ENCODE measurements at regions not wholly inside any gene's neighbourhood (a gene's known extent, or its start where the extent isn't known, plus 50 kb on each side); places are given as distances from the start of the nearest gene placed in this dataset.

- peak; percentile 65 to 77 (median 74) for DNase-seq (ENCODE audit: low read depth in 3 of 3, low spot score in 1 of 3)
Observed at GRCh38 chr12:91382081-91382543, 199.5 kb upstream of the DCN start.

- DNase-seq (ENCODE audit: low read depth in 3 of 3, low spot score in 1 of 3): no peak
Observed at GRCh38 chr12:91381309-91381804, 198.7 kb upstream of the DCN start.

DNA sequence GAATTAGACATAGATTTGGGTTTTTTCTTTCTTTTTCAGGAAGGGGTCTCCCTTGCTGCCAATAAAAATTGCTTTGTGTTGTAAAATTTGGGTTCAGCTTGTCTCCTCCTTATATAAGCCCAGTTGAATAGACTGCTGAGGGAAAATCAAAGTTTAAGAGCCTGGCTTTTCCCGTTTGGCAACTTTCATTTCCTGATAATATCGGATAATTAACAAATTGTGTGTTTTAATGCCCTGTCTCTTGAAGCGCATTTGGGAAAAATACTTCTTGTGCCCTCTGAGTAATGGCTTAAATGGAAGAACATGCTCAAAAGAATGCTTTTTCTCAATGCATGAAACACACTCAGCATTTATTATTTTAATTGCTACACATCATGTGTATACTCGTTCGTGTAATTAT, 198.0 kb upstream of the DCN start:
- DNase-seq (ENCODE audit: low read depth in 3 of 3, low spot score in 1 of 3): no peak

DNA sequence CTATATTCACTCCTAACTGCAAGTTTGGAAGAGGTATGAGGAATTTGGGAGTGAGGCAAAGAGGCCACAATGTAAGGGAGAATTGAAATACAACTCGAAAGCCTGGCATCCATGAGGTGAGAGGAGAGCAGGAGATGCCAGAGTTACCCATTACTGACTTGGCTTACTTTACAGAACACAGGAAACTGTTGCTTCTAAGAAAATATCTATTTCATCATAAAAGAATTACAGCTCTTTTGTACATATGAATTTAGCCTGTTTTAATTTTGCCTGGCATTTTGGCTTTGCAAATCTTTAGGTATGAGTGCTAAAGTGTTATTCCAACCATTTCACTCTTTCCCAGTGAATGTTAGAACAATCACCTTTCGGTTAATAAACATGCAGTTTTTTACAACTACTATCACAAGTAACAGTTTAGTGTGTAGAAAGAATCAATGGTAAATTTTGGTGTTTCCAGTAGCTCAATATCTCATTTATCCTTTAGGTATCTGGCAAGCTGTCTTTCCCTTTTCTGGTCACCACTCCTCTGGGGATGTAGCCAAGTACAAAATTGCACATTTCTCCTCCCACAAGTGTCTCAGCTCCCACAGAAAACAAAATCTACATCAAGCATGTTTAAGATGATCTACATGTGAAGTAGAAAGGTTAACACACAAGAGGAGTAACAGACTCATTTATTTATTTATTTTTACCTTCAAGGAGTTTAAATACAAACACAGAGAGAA, 196.6 kb upstream of the DCN start:
- no peak for DNase-seq (ENCODE audit: low read depth in 3 of 3, low spot score in 1 of 3)

DNA sequence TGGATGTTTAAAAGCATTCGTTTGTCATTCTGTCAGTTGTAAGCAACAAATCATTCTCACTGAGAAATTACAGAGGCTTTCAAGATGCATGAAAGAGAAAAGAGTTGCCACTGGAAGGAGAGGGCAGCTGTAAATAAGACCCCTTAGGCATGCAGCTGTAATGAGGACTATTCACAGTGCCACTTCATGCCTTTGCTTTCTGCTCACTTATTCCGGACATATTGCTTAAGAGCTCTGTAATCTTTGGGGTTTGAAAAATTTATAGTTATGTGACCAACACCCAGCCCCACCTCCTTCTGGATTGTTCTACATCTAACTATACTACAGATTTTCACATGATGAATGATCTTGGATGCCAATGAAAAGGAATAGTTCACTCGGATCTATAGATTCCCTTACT, 194.8 kb upstream of the DCN start:
- no peak for DNase-seq (ENCODE audit: low read depth in 3 of 3, low spot score in 1 of 3)

- DNase-seq (ENCODE audit: low read depth in 3 of 3, low spot score in 1 of 3): no peak
Observed at GRCh38 chr12:91373086-91373485, 190.5 kb upstream of the DCN start.

GRCh38 chr12:91370086-91370868, 187.7 kb upstream of the DCN start:
- DNase-seq (ENCODE audit: low read depth in 3 of 3, low spot score in 1 of 3): no peak

GRCh38 chr12:91368613-91369012, 186.0 kb upstream of the DCN start:
- DNase-seq (ENCODE audit: low read depth in 3 of 3, low spot score in 1 of 3): no peak

DNA sequence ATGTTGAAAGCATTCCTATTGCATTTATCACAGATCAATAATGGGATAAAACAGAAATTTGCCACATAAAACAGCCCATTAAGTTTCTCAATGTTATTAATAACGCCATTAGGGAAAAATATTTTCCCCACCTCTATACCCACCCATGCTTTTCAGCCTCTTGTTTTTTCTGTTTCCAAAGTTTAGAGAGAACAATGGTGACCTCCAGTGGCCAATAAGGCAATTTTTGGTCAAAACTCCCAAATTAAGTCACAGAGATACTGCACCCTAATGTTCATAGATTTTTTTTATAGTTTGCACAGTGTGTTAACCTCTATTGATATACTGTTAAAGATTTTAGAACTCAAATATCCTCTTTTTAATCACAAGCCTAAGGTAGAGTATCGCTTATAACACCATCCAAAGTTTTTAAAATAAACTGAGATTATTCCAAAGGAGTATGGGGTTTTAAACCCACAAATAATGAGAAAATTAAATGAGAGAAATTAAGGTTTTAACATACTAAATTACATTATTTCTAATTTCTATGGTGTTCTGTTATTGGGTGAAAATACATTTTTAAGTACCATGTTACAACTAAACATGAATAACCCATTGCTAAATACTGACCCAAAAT, 184.7 kb upstream of the DCN start:
- no peak for DNase-seq (ENCODE audit: low read depth in 3 of 3, low spot score in 1 of 3)

DNA sequence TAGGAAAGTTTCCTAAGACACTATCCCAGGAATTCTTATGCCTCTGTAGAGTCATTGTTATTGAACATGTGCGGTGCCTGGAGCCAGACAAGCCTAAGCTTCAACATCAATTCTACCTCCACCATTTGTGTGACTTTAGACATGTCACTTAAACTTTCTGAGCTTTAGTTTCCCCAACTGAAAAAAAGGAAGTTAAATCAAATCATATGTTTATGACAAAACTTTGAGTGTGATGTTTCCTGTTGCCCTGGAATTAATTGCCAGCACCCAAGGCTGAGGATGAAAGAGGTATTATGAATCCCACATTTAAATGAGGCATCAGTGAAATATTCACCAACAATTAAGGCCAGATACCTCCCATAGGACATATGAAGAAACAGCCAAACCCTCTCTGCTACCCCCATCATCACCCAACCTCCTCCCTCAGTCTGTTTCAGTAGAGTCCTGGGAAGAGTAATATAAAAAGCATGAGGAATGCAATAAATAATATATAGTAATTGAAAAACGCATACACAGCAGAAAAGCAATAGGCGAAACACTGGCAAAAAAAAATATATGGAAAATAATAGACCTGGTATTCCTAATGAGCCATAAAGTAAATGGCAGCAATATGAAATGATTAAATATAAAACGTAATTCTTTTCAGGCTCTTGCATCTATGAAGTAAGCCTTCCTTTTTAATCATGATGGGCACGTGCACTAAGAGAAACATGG, 182.0 kb upstream of the DCN start:
- DNase-seq (ENCODE audit: low read depth in 3 of 3, low spot score in 1 of 3): no peak

DNA sequence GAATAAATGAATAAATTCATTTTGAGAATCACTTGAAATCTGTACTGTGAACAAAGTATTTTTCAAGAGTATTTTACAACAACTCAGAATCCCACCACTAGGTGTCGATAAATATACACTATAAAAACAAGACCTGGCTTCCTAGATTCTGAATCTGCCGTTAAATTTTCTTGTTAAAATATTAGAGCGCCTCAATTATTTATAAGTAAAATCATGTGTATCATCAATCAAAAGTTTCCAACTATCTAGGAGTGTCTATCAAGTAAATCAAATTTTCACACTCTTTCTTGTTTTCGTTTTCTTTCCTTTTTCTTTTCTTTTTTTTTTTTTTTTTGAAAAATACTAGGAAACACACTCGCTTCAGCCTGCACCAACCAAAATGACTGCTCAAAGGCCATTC, 179.2 kb upstream of the DCN start:
- no peak for DNase-seq (ENCODE audit: low read depth in 3 of 3, low spot score in 1 of 3)

DNA sequence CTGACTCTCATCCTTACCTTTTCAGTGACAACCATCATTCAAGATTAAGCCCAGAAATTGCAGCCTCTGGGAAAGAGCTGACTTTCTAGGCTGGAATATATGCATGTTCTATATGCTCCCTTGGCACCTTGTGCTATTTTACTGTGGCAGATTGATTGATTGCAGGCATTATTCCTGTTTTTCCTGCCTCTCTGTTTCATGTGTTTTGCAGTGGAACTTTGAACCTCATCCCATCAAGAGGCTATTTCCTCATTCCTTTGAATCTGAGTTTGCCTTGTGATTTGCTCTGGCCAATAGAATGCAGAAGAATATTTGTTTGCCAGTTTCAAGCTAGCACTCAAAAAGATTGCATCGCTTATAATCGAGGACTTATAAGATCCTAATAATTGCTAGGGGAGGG, 174.8 kb upstream of the DCN start:
- no peak for DNase-seq (ENCODE audit: low read depth in 3 of 3, low spot score in 1 of 3)

GRCh38 chr12:91356405-91356804, 173.8 kb upstream of the DCN start:
- DNase-seq (ENCODE audit: low read depth in 3 of 3, low spot score in 1 of 3): no peak

GRCh38 chr12:91355150-91356006, 172.8 kb upstream of the DCN start:
- peak in 1 of 3 donors; percentile 22 for DNase-seq (ENCODE audit: low read depth in 3 of 3, low spot score in 1 of 3)

GRCh38 chr12:91353266-91353665, 170.6 kb upstream of the DCN start:
- no peak for DNase-seq (ENCODE audit: low read depth in 3 of 3, low spot score in 1 of 3)

DNA sequence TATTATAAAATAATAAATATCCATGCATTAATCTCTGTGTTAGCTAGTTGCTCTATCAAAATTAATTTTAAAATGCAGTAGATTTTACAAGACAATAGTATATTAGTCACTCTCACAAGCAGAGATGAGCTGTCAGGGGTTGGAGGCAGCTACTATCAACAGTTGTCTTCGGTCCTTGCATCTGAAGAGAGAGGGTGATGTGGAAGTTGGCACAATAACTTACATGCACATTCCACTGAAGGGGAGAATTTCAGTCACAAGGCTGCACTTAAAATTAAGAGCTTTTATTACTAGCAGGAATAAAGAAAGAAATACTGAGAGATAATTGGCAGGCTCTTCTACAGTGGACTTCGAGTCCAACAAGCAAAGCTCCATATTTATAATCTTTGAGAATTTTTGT, 166.9 kb upstream of the DCN start:
- DNase-seq (ENCODE audit: low read depth in 3 of 3, low spot score in 1 of 3): no peak

DNA sequence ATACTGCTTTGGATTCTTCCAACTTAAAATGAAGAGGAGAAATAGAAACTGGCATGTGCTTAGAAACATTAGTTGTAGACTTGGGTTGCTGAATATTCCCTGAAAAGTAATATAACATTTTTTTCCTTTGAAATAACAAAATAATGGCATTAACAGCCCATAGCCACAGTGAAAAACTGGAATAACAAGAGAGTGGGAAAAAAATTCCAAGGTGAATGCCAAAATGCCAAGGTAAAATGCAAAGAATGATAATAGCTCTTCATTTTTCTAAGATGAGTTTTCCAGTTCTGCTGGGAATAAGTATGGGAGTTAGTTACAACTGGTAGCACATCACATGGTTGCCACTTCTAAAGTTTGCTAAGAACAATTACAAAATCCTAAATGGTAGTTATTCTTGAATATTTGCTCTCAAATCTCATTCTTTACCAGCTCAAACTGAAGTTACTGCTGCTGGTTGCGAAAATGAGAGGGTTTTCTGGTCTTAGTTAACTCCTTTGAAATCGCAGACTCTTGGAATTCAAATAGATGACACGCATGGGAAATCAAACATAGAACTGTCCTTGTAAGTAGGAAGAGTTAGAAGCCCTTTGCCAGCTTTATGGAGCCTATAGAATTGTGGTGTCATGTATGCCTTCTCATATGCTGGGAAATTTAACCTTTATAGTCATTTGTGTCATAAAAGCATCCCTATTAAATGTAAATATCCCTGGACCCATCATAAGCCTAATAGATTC, 165.0 kb upstream of the DCN start:
- DNase-seq (ENCODE audit: low read depth in 3 of 3, low spot score in 1 of 3): no peak

DNA sequence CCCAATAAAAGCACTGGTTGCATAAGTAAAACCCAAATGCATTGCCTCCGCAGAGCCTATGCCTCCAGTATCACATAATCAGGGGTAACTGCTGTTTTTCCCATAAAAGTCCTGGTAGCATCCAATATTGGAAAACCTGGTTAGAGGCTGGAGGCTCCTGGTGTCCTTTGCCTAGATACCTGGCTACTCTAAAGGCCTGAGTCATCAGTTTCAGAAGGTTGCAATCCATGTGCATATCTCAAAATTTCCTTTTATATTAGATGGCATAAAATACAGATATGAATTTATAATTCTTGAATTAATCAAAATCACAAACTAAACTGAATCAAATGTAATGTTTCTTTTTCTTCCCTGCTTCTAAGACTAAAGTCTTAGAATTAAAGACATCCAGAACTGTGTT, 164.2 kb upstream of the DCN start:
- DNase-seq (ENCODE audit: low read depth in 3 of 3, low spot score in 1 of 3): no peak

DNA sequence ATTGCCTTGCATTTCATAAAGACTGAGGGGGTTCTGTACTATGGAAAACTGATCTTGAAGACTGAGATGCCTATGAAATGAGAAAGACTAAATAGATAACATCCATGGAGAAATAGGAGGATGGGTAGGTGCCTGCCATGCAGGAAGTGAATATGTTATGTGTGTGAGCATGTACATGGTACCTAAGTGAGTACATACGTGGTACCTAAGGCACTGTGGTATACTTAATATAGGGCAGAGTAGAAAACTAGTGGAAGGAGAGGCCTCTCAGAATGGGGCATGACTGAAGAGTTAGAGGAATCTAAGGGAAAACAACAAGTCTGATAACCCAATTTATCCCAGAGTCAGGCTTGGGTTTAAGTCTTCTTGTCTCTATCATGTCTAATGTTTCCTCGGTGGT, 161.8 kb upstream of the DCN start:
- no peak for DNase-seq (ENCODE audit: low read depth in 3 of 3, low spot score in 1 of 3)

GRCh38 chr12:91343010-91343409, 160.4 kb upstream of the DCN start:
- DNase-seq (ENCODE audit: low read depth in 3 of 3, low spot score in 1 of 3): no peak

All from stimulated activated CD4-positive, alpha-beta T cell treated with anti-CD3 and anti-CD28 coated beads, TNF-alpha, amount 100 ng/mL, for 1 hour (primary cell).